ENCODE measurements at regions not wholly inside any gene's neighbourhood (a gene's known extent, or its start where the extent isn't known, plus 50 kb on each side); places are given as distances from the start of the nearest gene placed in this dataset.

DNA sequence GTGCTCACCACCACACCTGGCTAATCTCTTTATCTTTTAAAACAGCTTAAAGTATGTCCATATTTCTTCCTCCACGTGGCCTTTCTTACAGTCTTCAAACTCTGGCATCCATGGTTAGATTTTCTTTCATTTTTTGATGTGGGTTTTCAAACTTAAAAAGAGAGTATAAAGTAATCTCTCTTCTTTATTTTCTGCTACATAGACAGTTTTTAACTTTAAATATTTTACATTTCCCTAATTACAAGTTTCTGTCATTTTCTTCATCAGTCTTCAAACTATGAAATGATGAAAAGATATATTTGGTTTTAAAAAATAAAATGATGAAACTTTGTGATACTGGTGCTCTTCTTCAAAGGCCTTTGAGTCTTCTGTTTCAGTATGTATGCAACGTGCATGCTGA is 143.5 kb upstream of the ESRRG start:
- H3K4me1 Mint-ChIP-seq (ENCODE audit: unreplicated experiment): no peaks in the 10 kb centered on the region
- H3K9me3 Mint-ChIP-seq (ENCODE audit: unreplicated experiment): no peaks in the 10 kb centered on the region
- TF ChIP-seq, protein P1, sequence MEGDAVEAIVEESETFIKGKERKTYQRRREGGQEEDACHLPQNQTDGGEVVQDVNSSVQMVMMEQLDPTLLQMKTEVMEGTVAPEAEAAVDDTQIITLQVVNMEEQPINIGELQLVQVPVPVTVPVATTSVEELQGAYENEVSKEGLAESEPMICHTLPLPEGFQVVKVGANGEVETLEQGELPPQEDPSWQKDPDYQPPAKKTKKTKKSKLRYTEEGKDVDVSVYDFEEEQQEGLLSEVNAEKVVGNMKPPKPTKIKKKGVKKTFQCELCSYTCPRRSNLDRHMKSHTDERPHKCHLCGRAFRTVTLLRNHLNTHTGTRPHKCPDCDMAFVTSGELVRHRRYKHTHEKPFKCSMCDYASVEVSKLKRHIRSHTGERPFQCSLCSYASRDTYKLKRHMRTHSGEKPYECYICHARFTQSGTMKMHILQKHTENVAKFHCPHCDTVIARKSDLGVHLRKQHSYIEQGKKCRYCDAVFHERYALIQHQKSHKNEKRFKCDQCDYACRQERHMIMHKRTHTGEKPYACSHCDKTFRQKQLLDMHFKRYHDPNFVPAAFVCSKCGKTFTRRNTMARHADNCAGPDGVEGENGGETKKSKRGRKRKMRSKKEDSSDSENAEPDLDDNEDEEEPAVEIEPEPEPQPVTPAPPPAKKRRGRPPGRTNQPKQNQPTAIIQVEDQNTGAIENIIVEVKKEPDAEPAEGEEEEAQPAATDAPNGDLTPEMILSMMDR (IDR thresholded peaks at IDR 0.05; ENCODE audit: unreplicated experiment): no peak
- no peak overlapping the region for H3K4me3 Mint-ChIP-seq (ENCODE audit: unreplicated experiment)
- no peak overlapping the region for H3K27ac Mint-ChIP-seq (ENCODE audit: unreplicated experiment)
- no peak for DNase-seq (ENCODE audit: low spot score)
- no peaks in the 10 kb centered on the region for H3K36me3 Mint-ChIP-seq (ENCODE audit: low read depth, unreplicated experiment)
- H3K27me3 Mint-ChIP-seq (ENCODE audit: unreplicated experiment): no peaks in the 10 kb centered on the region

DNA sequence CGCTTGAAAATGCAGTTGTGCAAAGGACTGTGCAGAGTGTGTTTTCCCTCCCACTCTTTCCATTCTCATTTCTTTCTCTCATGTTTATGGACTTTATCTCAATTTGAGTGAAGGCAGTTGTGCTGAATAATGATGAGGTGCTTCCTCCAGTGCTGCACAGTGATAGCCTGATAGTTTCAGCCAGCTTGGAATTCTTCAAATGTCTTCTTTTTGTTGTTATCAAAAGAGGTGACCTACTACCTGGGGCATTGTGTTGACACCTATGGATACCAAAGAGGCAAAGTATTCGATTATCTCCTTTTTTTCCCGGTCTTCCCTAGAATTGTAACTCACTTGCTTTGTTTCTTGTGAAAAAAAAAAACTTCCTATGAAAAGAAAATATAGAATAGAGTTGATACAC is 132.6 kb upstream of the ESRRG start:
- H3K36me3 Mint-ChIP-seq (ENCODE audit: low read depth, unreplicated experiment): no peaks in the 10 kb centered on the region
- DNase-seq (ENCODE audit: low spot score): no peak
- H3K27me3 Mint-ChIP-seq (ENCODE audit: unreplicated experiment): no peaks in the 10 kb centered on the region
- no peak overlapping the region for H3K27ac Mint-ChIP-seq (ENCODE audit: unreplicated experiment)
- no peaks in the 10 kb centered on the region for H3K4me1 Mint-ChIP-seq (ENCODE audit: unreplicated experiment)
- TF ChIP-seq, protein P1 (IDR thresholded peaks at IDR 0.05; ENCODE audit: unreplicated experiment): no peak
- no peaks in the 10 kb centered on the region for H3K9me3 Mint-ChIP-seq (ENCODE audit: unreplicated experiment)
- no peak overlapping the region for H3K4me3 Mint-ChIP-seq (ENCODE audit: unreplicated experiment)

DNA sequence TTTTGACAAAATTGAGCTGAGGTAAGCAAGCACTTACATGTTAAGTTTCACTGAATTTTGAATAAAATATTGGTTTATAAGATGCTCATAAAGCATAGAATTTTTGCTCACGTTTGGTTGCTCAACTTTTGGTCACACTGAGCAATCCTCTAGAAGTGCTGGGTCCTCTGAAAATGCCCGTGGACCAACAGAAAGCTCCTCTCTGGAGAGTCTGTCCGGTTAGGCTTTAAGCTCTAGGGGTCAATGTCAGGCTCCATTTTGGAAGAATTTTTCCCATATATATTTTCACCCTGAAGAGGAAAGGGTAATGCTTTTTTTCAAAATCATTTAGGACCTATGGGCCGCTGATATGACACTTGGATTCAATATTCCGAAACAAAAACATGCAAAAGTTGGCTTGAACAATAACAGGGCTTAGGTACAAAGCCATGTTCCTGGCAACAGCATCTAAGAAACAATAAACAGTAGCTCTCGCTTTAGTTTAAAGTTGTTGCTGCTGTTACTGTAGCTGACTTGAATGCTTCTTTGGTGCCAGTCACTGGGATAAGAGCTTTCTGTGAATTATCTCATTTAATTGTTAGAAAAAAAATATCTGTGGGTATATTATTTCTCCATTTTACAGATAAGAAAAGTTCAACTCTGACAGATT is 131.7 kb upstream of the ESRRG start:
- H3K9me3 Mint-ChIP-seq (ENCODE audit: unreplicated experiment): no peaks in the 10 kb centered on the region

DNA sequence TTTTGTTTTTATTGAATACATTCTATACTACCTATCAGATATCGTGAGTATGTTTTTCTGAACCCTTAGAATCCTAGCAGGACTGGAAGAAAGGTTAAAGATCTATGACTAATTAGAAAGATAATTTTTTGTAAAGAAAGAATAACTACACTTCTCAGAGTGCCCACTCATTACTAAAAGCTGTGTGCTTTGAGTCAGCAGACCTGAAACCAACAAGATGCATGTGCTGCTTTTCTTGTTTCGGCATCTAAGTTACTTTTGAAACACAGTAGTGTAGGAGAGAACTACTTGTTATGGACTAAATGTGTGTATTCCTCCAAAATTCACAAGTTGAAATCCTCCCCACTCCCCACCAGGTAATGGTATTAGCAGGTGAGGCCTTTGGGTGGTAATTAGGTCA is 127.8 kb upstream of the ESRRG start:
- H3K27me3 Mint-ChIP-seq (ENCODE audit: unreplicated experiment): no peaks in the 10 kb centered on the region
- H3K27ac Mint-ChIP-seq (ENCODE audit: unreplicated experiment): no peak overlapping the region
- DNase-seq (ENCODE audit: low spot score): no peak
- no peaks in the 10 kb centered on the region for H3K36me3 Mint-ChIP-seq (ENCODE audit: low read depth, unreplicated experiment)
- H3K4me1 Mint-ChIP-seq (ENCODE audit: unreplicated experiment): no peaks in the 10 kb centered on the region
- TF ChIP-seq, protein P1 (IDR thresholded peaks at IDR 0.05; ENCODE audit: unreplicated experiment): no peak
- no peaks in the 10 kb centered on the region for H3K9me3 Mint-ChIP-seq (ENCODE audit: unreplicated experiment)
- H3K4me3 Mint-ChIP-seq (ENCODE audit: unreplicated experiment): no peak overlapping the region

More for the DNA sequence above, 131.7 kb upstream of the ESRRG start:
- Mint-ChIP-seq H3K4me3 (ENCODE audit: unreplicated experiment) (no peak overlapping the region), H3K27ac (ENCODE audit: unreplicated experiment) (no peak overlapping the region), H3K36me3 (ENCODE audit: low read depth, unreplicated experiment) (no peaks in the 10 kb centered on the region), H3K4me1 (ENCODE audit: unreplicated experiment) (no peaks in the 10 kb centered on the region), H3K27me3 (ENCODE audit: unreplicated experiment) (no peaks in the 10 kb centered on the region)
- TF ChIP-seq, protein P1 (IDR thresholded peaks at IDR 0.05; ENCODE audit: unreplicated experiment): no peak
- DNase-seq (ENCODE audit: low spot score): no peak

DNA sequence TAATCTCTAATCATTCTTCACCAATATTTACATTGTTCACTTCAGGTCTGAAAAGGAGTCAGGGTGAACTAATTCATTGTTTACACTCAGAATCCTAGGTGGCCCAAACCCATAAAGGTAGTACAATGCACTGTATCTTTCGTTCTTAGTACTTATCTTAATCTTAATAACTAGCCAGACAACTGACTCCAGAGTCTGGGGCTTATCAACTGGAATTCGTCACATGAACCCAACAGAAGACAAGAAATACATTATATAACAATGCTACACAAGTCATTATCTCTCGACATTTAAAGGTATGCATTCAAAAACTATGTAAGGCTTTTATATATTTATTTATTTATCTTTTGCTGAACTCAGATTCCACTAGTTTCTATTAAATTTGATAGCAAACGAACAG is 125.9 kb upstream of the ESRRG start:
- Mint-ChIP-seq H3K9me3 (ENCODE audit: unreplicated experiment) (no peaks in the 10 kb centered on the region), H3K4me3 (ENCODE audit: unreplicated experiment) (no peak overlapping the region), H3K27ac (ENCODE audit: unreplicated experiment) (no peak overlapping the region), H3K4me1 (ENCODE audit: unreplicated experiment) (no peaks in the 10 kb centered on the region), H3K36me3 (ENCODE audit: low read depth, unreplicated experiment) (no peaks in the 10 kb centered on the region), H3K27me3 (ENCODE audit: unreplicated experiment) (no peaks in the 10 kb centered on the region)
- no peak for DNase-seq (ENCODE audit: low spot score)
- TF ChIP-seq, protein P1 (IDR thresholded peaks at IDR 0.05; ENCODE audit: unreplicated experiment): no peak
